HepG2 (cell line): ENCODE measurements at regions not wholly inside any gene's neighbourhood (a gene's known extent, or its start where the extent isn't known, plus 50 kb on each side); places are given as distances from the start of the nearest gene placed in this dataset.

Source experiments
- ATAC-seq: fragments of 200-7000 bp; cut with Tn5 transposase; 3 replicates; pipeline ENCODE4 v1.9.1; 2020; ENCODE audit warnings: mild to moderate bottlenecking, moderate library complexity
- BruUV-seq: library from RNA; stranded (reverse); fragments of 400-500 nt; replicated peaks from 2 replicates; lab custom pipeline; 2021; lab: Mats Ljungman, UMichigan
- CTCF ChIA-PET: fragments of 300-600 bp; formaldehyde crosslinking; extraction: SDS; loops from one replicate; lab custom pipeline; 2021; ENCODE audit warnings: low total read pairs, inconsistent platforms, low intra/inter-chr PET ratio; lab: Yijun Ruan, JAX
- POLR2A ChIA-PET: fragments of 350-600 bp; sonication (Branson Sonifier 250); formaldehyde crosslinking; loops from one replicate; lab custom pipeline; 2020; ENCODE audit warnings: antibody characterized with exemption, inconsistent platforms; lab: Yijun Ruan, JAX
- DNase-seq: peaks from one replicate; pipeline ENCODE4 v3.0.0-alpha.2; 2015; ENCODE audit warnings: low spot score
- FAIRE-seq: peaks from 3 replicates; lab custom pipeline; 2011; peaks lifted over from hg19 to GRCh38; lab: Jason Lieb, UNC
- H2AFZ ChIP-seq: one replicate; pipeline ENCODE4 v1.6.1; 2011; ENCODE audit warnings: low read length, inconsistent platforms
- H3K27ac ChIP-seq: fragments of 300-600 bp; 3 replicates; pipeline ENCODE4 v1.8.0; 2011; ENCODE audit warnings: mixed run types, mild to moderate bottlenecking, mixed read lengths, low read length, inconsistent platforms; ENCODE audit not compliant: insufficient read depth; ENCODE audit errors: extremely low read length
- H3K27me3 ChIP-seq, 2 experiments: fragments of 200-600 bp in 1 of 2; 2 replicates in 1 of 2; 3 replicates in 1 of 2; pipeline versions ENCODE4 v1.6.0 to v1.8.0; 2011; ENCODE audit warnings: low read length in 2 of 2, mild to moderate bottlenecking in 2 of 2, moderate library complexity in 2 of 2, inconsistent platforms in 1 of 2; ENCODE audit not compliant: insufficient read depth in 2 of 2, control insufficient read depth in 1 of 2
- H3K36me3 ChIP-seq, 2 experiments: fragments of 200-600 bp in 1 of 2; replicated peaks in 1 of 2; 2 replicates in 1 of 2; 3 replicates in 1 of 2; pipeline versions ENCODE4 v1.5.1 to v1.8.0; 2011; ENCODE audit warnings: low read length in 2 of 2, inconsistent platforms in 1 of 2; ENCODE audit not compliant: insufficient read depth in 2 of 2, control insufficient read depth in 1 of 2
- H3K4me1 ChIP-seq: 2 replicates; pipeline ENCODE4 v1.5.1; 2012; ENCODE audit warnings: low read length, inconsistent platforms; ENCODE audit not compliant: insufficient read depth
- H3K4me2 ChIP-seq: 2 replicates; pipeline ENCODE4 v1.6.0; 2011; ENCODE audit warnings: low read depth, low read length, inconsistent platforms
- H3K4me3 ChIP-seq, 3 experiments: fragments of 200-600 bp in 1 of 3; sonication (generic), shearing (Covaris generic) in 1 of 3; replicated peaks in 1 of 3; 2 replicates each; pipeline ENCODE4 v1.5.1; 2011 to 2016; ENCODE audit warnings: low read length in 3 of 3, inconsistent platforms in 2 of 3, low read depth in 2 of 3, mild to moderate bottlenecking in 2 of 3, control low read depth in 1 of 3, mixed read lengths in 1 of 3; ENCODE audit not compliant: insufficient read depth in 1 of 3
- H3K79me2 ChIP-seq: one replicate; pipeline ENCODE4 v1.6.1; 2011; ENCODE audit warnings: low read length, inconsistent platforms; ENCODE audit not compliant: insufficient read depth
- H3K9ac ChIP-seq: 2 replicates; pipeline ENCODE4 v1.6.0; 2011; ENCODE audit warnings: mild to moderate bottlenecking, low read depth, low read length, inconsistent platforms; ENCODE audit not compliant: insufficient read depth
- H3K9me3 ChIP-seq: 2 replicates; pipeline ENCODE4 v1.5.1; 2012; ENCODE audit warnings: mild to moderate bottlenecking, low read length
- H4K20me1 ChIP-seq: 2 replicates; pipeline ENCODE4 v1.6.0; 2011; ENCODE audit warnings: inconsistent platforms, mild to moderate bottlenecking, low read length, moderate library complexity; ENCODE audit not compliant: insufficient read depth
- CBX5 ChIP-seq: sonication (generic); formaldehyde crosslinking; IDR thresholded peaks from 2 replicates; pipeline ENCODE4 v1.4.0; 2020; ENCODE audit warnings: missing genetic modification reagents, borderline replicate concordance
- CEBPB ChIP-seq: IDR thresholded peaks from 2 replicates; pipeline ENCODE4 v1.6.1; 2011; ENCODE audit warnings: low read depth, low read length, improper control_type of control experiment, borderline replicate concordance
- ETV6 ChIP-seq: sonication (generic); formaldehyde crosslinking; conservative IDR thresholded peaks from 2 replicates; pipeline ENCODE4 v1.4.0; 2020; ENCODE audit warnings: missing genetic modification reagents
- MLXIP ChIP-seq: sonication (generic); formaldehyde crosslinking; IDR thresholded peaks from 2 replicates; pipeline ENCODE4 v1.9.0; 2021; ENCODE audit warnings: missing genetic modification reagents, borderline replicate concordance
- PHF21A ChIP-seq: sonication (generic); formaldehyde crosslinking; IDR thresholded peaks from 2 replicates; pipeline ENCODE4 v1.5.0; 2020; ENCODE audit warnings: mild to moderate bottlenecking, missing genetic modification reagents
- ZFP36L1 ChIP-seq: sonication (generic); formaldehyde crosslinking; IDR thresholded peaks from 2 replicates; pipeline ENCODE4 v1.8.0; 2022; ENCODE audit warnings: mild to moderate bottlenecking, missing genetic modification reagents, moderate library complexity
- WGBS: methylation state at CpG from one replicate; pipeline ENCODE4 v1.1.6; 2017; ENCODE audit warnings: low lambda C conversion rate; 5-methylcytosine and 5-hydroxymethylcytosine counted together
- in situ Hi-C: cut with HindIII; loops from 2 replicates; pipeline ENCODE4 v1.10.0; 2017; ENCODE audit warnings: low pct_unique_long_range_greater_than_20kb; ENCODE audit not compliant: extremely low pct_ligation_motif_present
- intact Hi-C: fragments of 100-400 bp; cut with micrococcal nuclease; formaldehyde crosslinking; loops from one replicate; pipeline ENCODE4 v1.10.0; 2022; ENCODE audit not compliant: unreplicated experiment

DNA sequence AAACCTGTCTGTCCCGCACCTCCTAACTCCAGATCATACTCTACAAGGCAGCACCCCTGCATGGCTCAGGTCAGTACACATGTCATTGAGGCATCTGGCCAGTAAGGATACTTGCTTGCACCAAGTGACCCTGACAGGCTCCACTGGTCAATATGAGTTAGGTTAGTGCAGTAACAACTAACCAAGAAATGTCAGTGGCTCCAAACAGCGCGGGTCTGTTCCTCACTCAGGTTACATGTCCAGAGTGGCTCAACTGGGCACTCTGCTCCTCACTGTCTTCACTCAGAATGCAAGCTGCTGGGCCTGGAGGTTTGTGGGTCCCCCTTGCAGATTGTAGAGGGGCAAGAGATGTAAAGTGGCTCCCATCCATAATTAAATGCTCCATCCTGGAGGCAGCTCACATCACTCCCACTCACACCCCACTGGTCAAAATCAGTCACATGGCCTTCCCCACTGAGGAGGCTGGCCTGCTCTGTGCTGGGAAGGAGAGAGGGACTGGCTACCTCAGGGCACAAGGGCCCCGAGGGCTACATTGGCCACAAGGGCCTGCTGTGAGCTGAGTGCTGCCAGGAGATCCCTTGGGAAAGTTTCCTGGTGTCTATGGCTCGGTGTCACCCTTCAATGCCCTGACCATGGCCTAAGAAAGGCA is 109.1 kb upstream of the GDF10 start:
- intact Hi-C loops = no loop called here
- Histone ChIP-seq H3K9me3 (no peaks in the 10 kb centered on the region), H3K79me2 (no peaks in the 10 kb centered on the region), H3K4me3 (no peak overlapping the region), H3K4me2 (no peak overlapping the region), H3K9ac (no peak overlapping the region), H3K27me3 (no peaks in the 10 kb centered on the region), H2AFZ (no peak overlapping the region), H4K20me1 (no peaks in the 10 kb centered on the region), H3K4me1 (no peaks in the 10 kb centered on the region), H3K36me3 (no peaks in the 10 kb centered on the region), H3K27ac (no peak overlapping the region)
- ATAC-seq (no peak), FAIRE-seq (no peak), DNase-seq (no peak)
- POLR2A ChIA-PET = no interaction called here
- CTCF ChIA-PET = no interaction called here
- WGBS = 48% methylated on average over 4 of the region's 5 CpGs
- no peak for TF ChIP-seq CEBPB
- TF ChIP-seq ETV6 (CRISPR knock-in tag) = no peak
- no peak for TF ChIP-seq MLXIP (CRISPR knock-in tag)
- TF ChIP-seq ZFP36L1 (CRISPR knock-in tag) = no peak
- no peak for TF ChIP-seq CBX5 (CRISPR knock-in tag)
- TF ChIP-seq PHF21A (CRISPR knock-in tag) = no peak
- BruUV-seq = no TSS peak
- in situ Hi-C loops = no loop called here
